Upper lobe of left lung (tissue), 4 donors: ENCODE measurements at regions not wholly inside any gene's neighbourhood (a gene's known extent, or its start where the extent isn't known, plus 50 kb on each side); places are given as distances from the start of the nearest gene placed in this dataset.

ENCODE experiments used
- CTCF ChIP-seq, 6 experiments: fragments of 450-650 bp in 4 of 6; fragments of 200-600 bp in 2 of 6; sonication (generic) in 2 of 6; IDR thresholded peaks; one replicate each; pipeline ENCODE4 v1.5.1; 2016 to 2019; ENCODE audit warnings: antibody characterized with exemption in 6 of 6
- POLR2A ChIP-seq, 4 donors: fragments of 450-650 bp; IDR thresholded peaks; one replicate each; pipeline ENCODE4 v1.5.1; 2016 to 2017; ENCODE audit warnings: antibody characterized with exemption in 4 of 4, mild to moderate bottlenecking in 2 of 4

- no peak for TF ChIP-seq POLR2A (IDR thresholded peaks at IDR 0.05)
- TF ChIP-seq CTCF (IDR thresholded peaks at IDR 0.05) = no peak
Measured at GRCh38 chr3:67289626-67290025, 291.5 kb downstream of the KBTBD8 start.
